HepG2 (cell line): ENCODE measurements at regions not wholly inside any gene's neighbourhood (a gene's known extent, or its start where the extent isn't known, plus 50 kb on each side); places are given as distances from the start of the nearest gene placed in this dataset.

Experiments used
- DNMT1 ChIP-seq: sonication (generic); formaldehyde crosslinking; IDR thresholded peaks from 2 replicates; pipeline ENCODE4 v1.5.1; 2020; ENCODE audit warnings: mild to moderate bottlenecking, missing genetic modification reagents
- JUN ChIP-seq: sonication (generic); formaldehyde crosslinking; IDR thresholded peaks from 2 replicates; pipeline ENCODE4 v1.4.0; 2020; ENCODE audit warnings: mild to moderate bottlenecking, missing genetic modification reagents
- POLR2AphosphoS5 ChIP-seq: IDR thresholded peaks from 2 replicates; pipeline ENCODE4 v1.6.1; 2012; ENCODE audit warnings: low read depth, low read length
- SP1 ChIP-seq, 2 experiments: fragments of 450-650 bp in 1 of 2; sonication (generic) in 1 of 2; formaldehyde crosslinking in 1 of 2; IDR thresholded peaks; 2 replicates each; pipeline versions ENCODE4 v1.4.0 to v1.6.1; 2016 to 2020; ENCODE audit warnings: missing genetic modification reagents in 1 of 2

GRCh38 chr1:115153966-115154557 lies 64.8 kb upstream of the TSPAN2 start:
- TF ChIP-seq POLR2AphosphoS5 (no peak), JUN (no peak), SP1 (IDR thresholded peaks at IDR 0.05) (no peak), SP1 (CRISPR knock-in tag; IDR thresholded peaks at IDR 0.05) (no peak), DNMT1 (CRISPR knock-in tag) (no peak)
